HCT116 (cell line): ENCODE measurements at regions not wholly inside any gene's neighbourhood (a gene's known extent, or its start where the extent isn't known, plus 50 kb on each side); places are given as distances from the start of the nearest gene placed in this dataset.

Source experiments
- ATAC-seq: fragments of 200-7000 bp; cut with Tn5 transposase; 2 replicates; pipeline ENCODE4 v1.9.1; 2020; ENCODE audit warnings: mild to moderate bottlenecking, moderate library complexity
- BruUV-seq: library from RNA; stranded (reverse); fragments of 400-500 nt; replicated peaks from 2 replicates; lab custom pipeline; 2021; lab: Mats Ljungman, UMichigan
- CTCF ChIA-PET: fragments of 300-600 bp; sonication (Branson Sonifier 250); formaldehyde crosslinking; loops from one replicate; lab custom pipeline; 2021; ENCODE audit warnings: antibody characterized with exemption; lab: Charles Lee
- POLR2A ChIA-PET: fragments of 300-600, 350-600 bp; sonication (Branson Sonifier 250); formaldehyde crosslinking; loops from one replicate; lab custom pipeline; 2021; ENCODE audit warnings: antibody characterized with exemption; lab: Charles Lee
- RAD21 ChIA-PET, 2 experiments: fragments of 300-600 bp; sonication (Branson Sonifier 250); formaldehyde crosslinking; loops; one replicate each; lab custom pipeline; 2023; ENCODE audit warnings: low total read pairs in 2 of 2; ENCODE audit not compliant: uncharacterized antibody in 2 of 2, unreplicated experiment in 2 of 2, low non-redundant PET in 1 of 2; lab: Charles Lee
- DNase-seq: peaks from one replicate; pipeline ENCODE4 v3.0.0-alpha.2; 2010; ENCODE audit warnings: low read depth, low spot score
- H2AFZ ChIP-seq: fragments of 200-600 bp; shearing (Covaris generic), sonication (generic); 2 replicates; pipeline ENCODE4 v1.6.1; 2017; ENCODE audit warnings: low read depth, mixed run types, mixed read lengths, antibody characterized with exemption, low read length; ENCODE audit not compliant: poor library complexity, severe bottlenecking
- H3K27ac ChIP-seq: 2 replicates; pipeline ENCODE4 v1.5.1; 2012; ENCODE audit warnings: low read depth, low read length
- H3K27me3 ChIP-seq: fragments of 200-600 bp; sonication (generic); 2 replicates; pipeline ENCODE4 v1.6.1; 2016; ENCODE audit warnings: mixed run types, low read length, mixed read lengths; ENCODE audit not compliant: insufficient read depth
- H3K36me3 ChIP-seq, 2 experiments: fragments of 200-500 bp in 1 of 2; fragments of 200-600 bp in 1 of 2; sonication (Bioruptor generic) in 1 of 2; sonication (generic) in 1 of 2; 2 replicates each; pipeline versions ENCODE4 v1.5.1 to v1.6.1; 2014 to 2016; ENCODE audit warnings: low read length in 2 of 2, inconsistent platforms in 1 of 2, mixed read lengths in 1 of 2, mixed run types in 1 of 2; ENCODE audit not compliant: insufficient read depth in 2 of 2, control insufficient read depth in 1 of 2
- H3K4me1 ChIP-seq, 2 experiments: fragments of 200-600 bp in 1 of 2; sonication (generic) in 1 of 2; 2 replicates each; pipeline versions ENCODE4 v1.5.1 to v1.6.1; 2012 to 2017; ENCODE audit warnings: low read length in 2 of 2, inconsistent platforms in 1 of 2, mild to moderate bottlenecking in 1 of 2, mixed read lengths in 1 of 2, mixed run types in 1 of 2, moderate library complexity in 1 of 2; ENCODE audit not compliant: insufficient read depth in 2 of 2, control insufficient read depth in 1 of 2
- H3K4me2 ChIP-seq: fragments of 200-600 bp; sonication (generic); 2 replicates; pipeline ENCODE4 v1.6.1; 2017; ENCODE audit warnings: mixed run types, low read length, mixed read lengths
- H3K4me3 ChIP-seq, 2 experiments: fragments of 200-600 bp in 1 of 2; sonication (generic) in 1 of 2; replicated peaks in 1 of 2; 2 replicates each; pipeline ENCODE4 v1.5.1; 2011 to 2016; ENCODE audit warnings: low read length in 2 of 2, control low read depth in 1 of 2, low read depth in 1 of 2, mild to moderate bottlenecking in 1 of 2, mixed read lengths in 1 of 2, mixed run types in 1 of 2
- H3K79me2 ChIP-seq: fragments of 200-600 bp; sonication (generic); 2 replicates; pipeline ENCODE4 v1.6.1; 2017; ENCODE audit warnings: mild to moderate bottlenecking, mixed run types, low read length, moderate library complexity, mixed read lengths; ENCODE audit not compliant: insufficient read depth
- H3K9ac ChIP-seq: fragments of 200-600 bp; sonication (generic); 2 replicates; pipeline ENCODE4 v1.6.1; 2016; ENCODE audit warnings: low read length, mixed read lengths
- H3K9me2 ChIP-seq: fragments of 200-600 bp; sonication (generic), shearing (Covaris generic); 2 replicates; pipeline ENCODE4 v1.6.1; 2017; ENCODE audit warnings: mixed run types, mild to moderate bottlenecking, moderate library complexity; ENCODE audit not compliant: insufficient read depth
- H3K9me3 ChIP-seq, 2 experiments: fragments of 200-500 bp in 1 of 2; fragments of 200-600 bp in 1 of 2; sonication (Bioruptor generic) in 1 of 2; sonication (generic) in 1 of 2; 2 replicates each; pipeline ENCODE4 v1.6.1; 2014 to 2017; ENCODE audit warnings: low read length in 2 of 2, mixed read lengths in 2 of 2, inconsistent platforms in 1 of 2, low read depth in 1 of 2, mild to moderate bottlenecking in 1 of 2, mixed run types in 1 of 2, moderate library complexity in 1 of 2; ENCODE audit not compliant: control insufficient read depth in 1 of 2, insufficient read depth in 1 of 2
- H4K20me1 ChIP-seq: fragments of 200-600 bp; sonication (generic), shearing (Covaris generic); 2 replicates; pipeline ENCODE4 v1.6.1; 2017; ENCODE audit warnings: mixed run types, mild to moderate bottlenecking, moderate library complexity; ENCODE audit not compliant: insufficient read depth
- ATF3 ChIP-seq: IDR thresholded peaks from 2 replicates; pipeline ENCODE4 v1.6.1; 2012
- CBX3 ChIP-seq: IDR thresholded peaks from 2 replicates; pipeline ENCODE4 v1.6.1; 2012; ENCODE audit warnings: low read depth
- CEBPB ChIP-seq: IDR thresholded peaks from 2 replicates; pipeline ENCODE4 v1.6.1; 2012; ENCODE audit warnings: low read depth
- ELF1 ChIP-seq: IDR thresholded peaks from 2 replicates; pipeline ENCODE4 v1.6.1; 2012; ENCODE audit warnings: low read depth, borderline replicate concordance
- EZH2 ChIP-seq: fragments of 200-600 bp; sonication (generic); IDR thresholded peaks from 2 replicates; pipeline ENCODE4 v1.6.1; 2017; ENCODE audit warnings: antibody characterized with exemption, mixed run types
- FOSL1 ChIP-seq: IDR thresholded peaks from 2 replicates; pipeline ENCODE4 v1.6.1; 2012; ENCODE audit warnings: low read depth
- POLR2A ChIP-seq: IDR thresholded peaks from 2 replicates; pipeline ENCODE4 v1.7.0; 2011; ENCODE audit warnings: borderline replicate concordance; ENCODE audit not compliant: insufficient read depth, insufficient read length; ENCODE audit errors: extremely low read depth
- POLR2AphosphoS5 ChIP-seq: IDR thresholded peaks from 2 replicates; pipeline ENCODE4 v1.6.1; 2011; ENCODE audit warnings: mild to moderate bottlenecking, low read depth, low read length, moderate library complexity
- RAD21 ChIP-seq: IDR thresholded peaks from 2 replicates; pipeline ENCODE4 v1.6.1; 2012; ENCODE audit warnings: low read depth, mild to moderate bottlenecking
- SIN3A ChIP-seq: IDR thresholded peaks from 2 replicates; pipeline ENCODE4 v1.6.1; 2012; ENCODE audit warnings: low read depth
- SP1 ChIP-seq: IDR thresholded peaks from 2 replicates; pipeline ENCODE4 v1.6.1; 2012; ENCODE audit warnings: low read depth
- TCF7L2 ChIP-seq: IDR thresholded peaks from 2 replicates; pipeline ENCODE4 v1.7.0; 2011; ENCODE audit warnings: borderline replicate concordance, inconsistent platforms; ENCODE audit not compliant: insufficient read depth, insufficient read length; ENCODE audit errors: extremely low read depth
- YY1 ChIP-seq: IDR thresholded peaks from 2 replicates; pipeline ENCODE4 v1.6.1; 2011; ENCODE audit warnings: low read length, low read depth, moderate library complexity, mild to moderate bottlenecking; ENCODE audit not compliant: insufficient replicate concordance; ENCODE audit errors: extremely low read depth
- ZBTB33 ChIP-seq: IDR thresholded peaks from 2 replicates; pipeline ENCODE4 v1.6.1; 2011; ENCODE audit warnings: mild to moderate bottlenecking, low read length, moderate library complexity; ENCODE audit not compliant: insufficient replicate concordance; ENCODE audit errors: extremely low read depth
- intact Hi-C: fragments of 100-400 bp; cut with micrococcal nuclease; formaldehyde crosslinking; loops from 2 replicates; pipeline ENCODE4 v1.10.0; 2022
- TF ChIP-seq, protein P1 (sequence below): IDR thresholded peaks from 2 replicates; pipeline ENCODE4 v1.6.1; 2012
- TF ChIP-seq, protein P2 (sequence below): IDR thresholded peaks from 2 replicates; pipeline ENCODE4 v1.6.1; 2012; ENCODE audit warnings: low read depth

GRCh38 chr5:81901586-81901985 is 70.2 kb upstream of the ATG10 start:
- H3K4me1 ChIP-seq, result no peaks in the 10 kb centered on the region
- H3K9ac ChIP-seq, result no peak overlapping the region
- ChIA-PET CTCF (no interaction called here), RAD21 (no interaction called here), POLR2A (no interaction called here)
- intact Hi-C loops, result no loop called here
- no peaks in the 10 kb centered on the region for H3K79me2 ChIP-seq
- no TSS peak for BruUV-seq
- no peak overlapping the region for H2AFZ ChIP-seq
- H3K36me3 ChIP-seq, result no peaks in the 10 kb centered on the region
- H3K27ac ChIP-seq, result no peak overlapping the region
- ATAC-seq (no peak), DNase-seq (no peak)
- TF ChIP-seq YY1 (no peak), FOSL1 (no peak), SIN3A (no peak), CEBPB (no peak), ELF1 (no peak), ZBTB33 (no peak)
- TF ChIP-seq, protein P1, sequence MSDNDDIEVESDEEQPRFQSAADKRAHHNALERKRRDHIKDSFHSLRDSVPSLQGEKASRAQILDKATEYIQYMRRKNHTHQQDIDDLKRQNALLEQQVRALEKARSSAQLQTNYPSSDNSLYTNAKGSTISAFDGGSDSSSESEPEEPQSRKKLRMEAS, result no peak
- H4K20me1 ChIP-seq, result no peaks in the 10 kb centered on the region
- H3K9me3 ChIP-seq, result no peaks in the 10 kb centered on the region; a peak in 1 of 4 replicates
- no peak overlapping the region for H3K4me2 ChIP-seq
- no peak overlapping the region for H3K4me3 ChIP-seq
- H3K27me3 ChIP-seq, result no peaks in the 10 kb centered on the region
- H3K9me2 ChIP-seq, result no peaks in the 10 kb centered on the region

DNA sequence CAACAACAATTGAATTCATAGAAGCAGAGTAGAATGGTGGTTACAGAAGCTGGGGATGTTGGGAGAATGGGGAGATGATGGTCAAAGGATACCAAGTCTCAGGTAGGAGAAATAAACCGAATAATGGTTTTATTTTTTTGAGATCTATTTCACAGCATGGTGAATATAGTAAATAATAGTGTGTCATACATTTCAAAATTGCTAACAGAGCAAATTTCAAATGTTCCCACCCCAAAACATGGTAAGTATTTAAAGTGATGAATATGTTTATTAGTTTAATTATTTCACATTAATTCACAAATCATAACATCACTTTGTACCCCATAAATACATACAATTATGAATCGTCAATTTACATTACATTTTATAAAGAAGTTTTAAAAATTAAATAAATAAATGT is 72.7 kb upstream of the ATG10 start:
- no peak overlapping the region for H3K9ac ChIP-seq
- no peaks in the 10 kb centered on the region for H4K20me1 ChIP-seq
- H3K27me3 ChIP-seq, result no peaks in the 10 kb centered on the region
- H2AFZ ChIP-seq, result no peak overlapping the region
- no peaks in the 10 kb centered on the region; a peak in 1 of 4 replicates for H3K9me3 ChIP-seq
- POLR2A ChIA-PET, result no interaction called here
- intact Hi-C loops, result no loop called here
- H3K4me2 ChIP-seq, result no peak overlapping the region
- ATAC-seq (no peak), DNase-seq (no peak)
- BruUV-seq, result no TSS peak
- H3K9me2 ChIP-seq, result no peaks in the 10 kb centered on the region
- RAD21 ChIA-PET, result no interaction called here
- CTCF ChIA-PET, result no interaction called here
- H3K27ac ChIP-seq, result no peak overlapping the region
- H3K4me1 ChIP-seq, result no peaks in the 10 kb centered on the region
- no peak overlapping the region for H3K4me3 ChIP-seq
- no peaks in the 10 kb centered on the region for H3K36me3 ChIP-seq
- H3K79me2 ChIP-seq, result no peaks in the 10 kb centered on the region
- TF ChIP-seq EZH2 (no peak), CBX3 (no peak), POLR2AphosphoS5 (no peak), RAD21 (no peak), SP1 (no peak), CEBPB (no peak), ATF3 (no peak), TCF7L2 (no peak), POLR2A (no peak), YY1 (no peak)
- TF ChIP-seq, protein P1, result no peak
- TF ChIP-seq, protein P2, sequence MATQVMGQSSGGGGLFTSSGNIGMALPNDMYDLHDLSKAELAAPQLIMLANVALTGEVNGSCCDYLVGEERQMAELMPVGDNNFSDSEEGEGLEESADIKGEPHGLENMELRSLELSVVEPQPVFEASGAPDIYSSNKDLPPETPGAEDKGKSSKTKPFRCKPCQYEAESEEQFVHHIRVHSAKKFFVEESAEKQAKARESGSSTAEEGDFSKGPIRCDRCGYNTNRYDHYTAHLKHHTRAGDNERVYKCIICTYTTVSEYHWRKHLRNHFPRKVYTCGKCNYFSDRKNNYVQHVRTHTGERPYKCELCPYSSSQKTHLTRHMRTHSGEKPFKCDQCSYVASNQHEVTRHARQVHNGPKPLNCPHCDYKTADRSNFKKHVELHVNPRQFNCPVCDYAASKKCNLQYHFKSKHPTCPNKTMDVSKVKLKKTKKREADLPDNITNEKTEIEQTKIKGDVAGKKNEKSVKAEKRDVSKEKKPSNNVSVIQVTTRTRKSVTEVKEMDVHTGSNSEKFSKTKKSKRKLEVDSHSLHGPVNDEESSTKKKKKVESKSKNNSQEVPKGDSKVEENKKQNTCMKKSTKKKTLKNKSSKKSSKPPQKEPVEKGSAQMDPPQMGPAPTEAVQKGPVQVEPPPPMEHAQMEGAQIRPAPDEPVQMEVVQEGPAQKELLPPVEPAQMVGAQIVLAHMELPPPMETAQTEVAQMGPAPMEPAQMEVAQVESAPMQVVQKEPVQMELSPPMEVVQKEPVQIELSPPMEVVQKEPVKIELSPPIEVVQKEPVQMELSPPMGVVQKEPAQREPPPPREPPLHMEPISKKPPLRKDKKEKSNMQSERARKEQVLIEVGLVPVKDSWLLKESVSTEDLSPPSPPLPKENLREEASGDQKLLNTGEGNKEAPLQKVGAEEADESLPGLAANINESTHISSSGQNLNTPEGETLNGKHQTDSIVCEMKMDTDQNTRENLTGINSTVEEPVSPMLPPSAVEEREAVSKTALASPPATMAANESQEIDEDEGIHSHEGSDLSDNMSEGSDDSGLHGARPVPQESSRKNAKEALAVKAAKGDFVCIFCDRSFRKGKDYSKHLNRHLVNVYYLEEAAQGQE, result no peak
